Thoracic aorta (tissue), 2 donors: ENCODE measurements at regions not wholly inside any gene's neighbourhood (a gene's known extent, or its start where the extent isn't known, plus 50 kb on each side); places are given as distances from the start of the nearest gene placed in this dataset.

ENCODE experiments used
- ATAC-seq: fragments of 150-250 bp; one replicate; pipeline ENCODE4 v1.8.0; 2017; ENCODE audit warnings: low read depth; ENCODE audit not compliant: insufficient number of reproducible peaks, low FRiP score
- DNase-seq: peaks from one replicate; pipeline ENCODE4 v3.0.0-alpha.2; 2020; ENCODE audit warnings: low spot score
- H3K27ac ChIP-seq, 2 donors: fragments of 200-600 bp; sonication (generic); 1 replicate in 1 of 2; 2 replicates in 1 of 2; pipeline ENCODE4 v1.5.1; 2016; ENCODE audit warnings: mild to moderate bottlenecking in 2 of 2, moderate library complexity in 2 of 2
- H3K27me3 ChIP-seq: fragments of 200-600 bp; sonication (generic); replicated peaks from 2 replicates; pipeline ENCODE4 v1.6.0; 2016; ENCODE audit warnings: mild to moderate bottlenecking; ENCODE audit not compliant: insufficient read depth
- H3K36me3 ChIP-seq: fragments of 200-600 bp; sonication (generic); one replicate; pipeline ENCODE4 v1.5.1; 2016
- H3K4me1 ChIP-seq, 2 donors: fragments of 200-600 bp; sonication (generic); 1 replicate in 1 of 2; 2 replicates in 1 of 2; pipeline versions ENCODE4 v1.5.1 to v1.6.0; 2016; ENCODE audit warnings: low read depth in 2 of 2, mild to moderate bottlenecking in 1 of 2; ENCODE audit not compliant: control insufficient read depth in 1 of 2
- H3K4me3 ChIP-seq: fragments of 200-600 bp; sonication (generic); 2 replicates; pipeline ENCODE4 v1.5.1; 2016; ENCODE audit warnings: mild to moderate bottlenecking
- H3K9me3 ChIP-seq: fragments of 200-600 bp; sonication (generic); 2 replicates; pipeline ENCODE4 v1.5.1; 2016
- CTCF ChIP-seq: fragments of 200-600 bp; sonication (generic); IDR thresholded peaks from one replicate; pipeline ENCODE4 v1.5.1; 2019; ENCODE audit warnings: antibody characterized with exemption

DNA sequence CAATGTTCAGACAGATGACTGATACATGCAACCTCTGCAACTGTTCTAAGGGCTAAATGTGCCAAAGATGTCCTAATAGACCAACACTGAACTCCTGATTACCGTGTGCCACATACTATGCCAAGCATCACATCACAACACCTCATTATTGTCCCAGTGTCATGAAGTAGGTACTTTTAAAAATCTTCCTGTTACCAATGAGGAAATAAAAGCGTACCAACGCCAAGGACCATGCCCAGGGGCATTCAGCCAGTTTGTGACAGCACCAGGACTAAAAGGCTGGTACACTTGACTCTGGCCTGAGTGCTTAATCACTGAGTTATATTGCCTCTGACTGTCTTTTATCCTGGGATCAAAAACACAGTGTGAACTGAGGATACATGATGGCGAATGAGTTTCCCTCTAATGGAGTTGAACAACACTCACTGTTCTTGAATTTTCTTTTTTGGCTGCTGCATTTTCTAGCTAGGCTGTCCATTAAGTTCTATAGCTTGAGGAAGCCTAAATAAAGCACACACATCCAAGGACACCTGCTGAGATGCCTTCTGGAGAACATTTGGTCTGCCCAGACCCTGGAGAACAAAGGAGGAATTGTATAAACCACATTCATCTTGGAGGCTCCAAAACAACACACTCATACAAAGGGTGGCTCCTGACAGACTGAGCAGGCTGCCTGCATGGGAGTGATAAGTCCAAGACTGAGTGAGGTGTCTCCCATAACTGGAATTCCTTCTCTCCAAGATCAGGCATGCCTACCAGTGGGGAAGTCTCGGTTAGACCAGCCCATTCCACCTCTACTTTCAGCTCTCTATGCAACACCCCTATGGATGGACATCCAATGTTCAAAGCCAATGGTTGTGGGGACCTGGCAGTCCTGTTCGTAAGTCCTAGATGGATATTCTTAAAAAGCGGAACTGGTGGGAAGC lies 126.7 kb upstream of the PRICKLE2 start:
- no peak for TF ChIP-seq CTCF
- H3K27ac ChIP-seq: no peak overlapping the region
- no peaks in the 10 kb centered on the region for H3K9me3 ChIP-seq
- DNase-seq: no peak
- H3K4me1 ChIP-seq: no peaks in the 10 kb centered on the region
- no peaks in the 10 kb centered on the region for H3K36me3 ChIP-seq
- H3K27me3 ChIP-seq: no peaks in the 10 kb centered on the region
- H3K4me3 ChIP-seq: no peak overlapping the region
- ATAC-seq: no peak

DNA sequence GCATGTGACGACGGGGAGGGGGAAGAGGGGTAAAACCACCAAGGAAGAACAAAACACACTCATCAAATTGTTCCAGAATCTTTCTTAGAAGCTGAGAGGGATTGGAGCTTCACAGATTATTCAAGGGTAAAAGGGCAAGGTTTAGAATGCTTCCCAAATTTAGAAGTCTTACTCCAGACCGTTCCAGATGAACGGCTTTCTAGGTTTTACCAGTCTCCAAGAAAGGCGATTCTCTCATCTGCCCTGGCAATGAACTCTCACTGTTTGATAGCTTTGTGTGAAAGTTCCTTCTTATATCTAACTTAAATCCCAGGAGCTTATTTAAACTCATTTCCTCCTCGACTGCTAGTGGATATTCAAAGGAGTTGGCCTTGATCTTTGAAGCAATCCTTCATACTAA lies 124.3 kb upstream of the PRICKLE2 start:
- no peak for ATAC-seq
- Histone ChIP-seq H3K36me3 (no peaks in the 10 kb centered on the region), H3K9me3 (no peaks in the 10 kb centered on the region), H3K27ac (no peak overlapping the region), H3K4me3 (no peak overlapping the region), H3K4me1 (peaks cover 0 to 8% of the 10 kb centered on the region in 2 donors), H3K27me3 (no peaks in the 10 kb centered on the region)
- no peak for DNase-seq
- no peak for TF ChIP-seq CTCF

- peaks cover 0 to 8% of the 10 kb centered on the region in 2 donors for H3K4me1 ChIP-seq
- ATAC-seq (no peak), DNase-seq (no peak)
- TF ChIP-seq CTCF: no peak
- no peak overlapping the region for H3K4me3 ChIP-seq
- H3K27me3 ChIP-seq: no peaks in the 10 kb centered on the region
- H3K27ac ChIP-seq: no peak overlapping the region
- no peaks in the 10 kb centered on the region for H3K36me3 ChIP-seq
- H3K9me3 ChIP-seq: no peaks in the 10 kb centered on the region
These were observed 120.1 kb upstream of the PRICKLE2 start for GRCh38 chr3:64345371-64345770.

- Histone ChIP-seq H3K4me3 (no peak overlapping the region), H3K36me3 (no peaks in the 10 kb centered on the region), H3K9me3 (no peaks in the 10 kb centered on the region), H3K27me3 (no peaks in the 10 kb centered on the region), H3K4me1 (peaks cover 0 to 8% of the 10 kb centered on the region in 2 donors), H3K27ac (no peak overlapping the region)
- no peak for TF ChIP-seq CTCF
- DNase-seq (no peak), ATAC-seq (no peak)
These were observed 119.5 kb upstream of the PRICKLE2 start for GRCh38 chr3:64344721-64345207.

GRCh38 chr3:64343689-64344430 lies 118.6 kb upstream of the PRICKLE2 start:
- no peaks in the 10 kb centered on the region for H3K9me3 ChIP-seq

More at GRCh38 chr3:64343689-64344430, 118.6 kb upstream of the PRICKLE2 start:
- Histone ChIP-seq H3K27me3 (no peaks in the 10 kb centered on the region), H3K36me3 (no peaks in the 10 kb centered on the region), H3K4me1 (peaks cover 0 to 8% of the 10 kb centered on the region in 2 donors), H3K27ac (no peak overlapping the region), H3K4me3 (no peak overlapping the region)
- TF ChIP-seq CTCF: no peak
- ATAC-seq (no peak), DNase-seq (no peak)
